ENCODE measurements at regions not wholly inside any gene's neighbourhood (a gene's known extent, or its start where the extent isn't known, plus 50 kb on each side); places are given as distances from the start of the nearest gene placed in this dataset.

DNA sequence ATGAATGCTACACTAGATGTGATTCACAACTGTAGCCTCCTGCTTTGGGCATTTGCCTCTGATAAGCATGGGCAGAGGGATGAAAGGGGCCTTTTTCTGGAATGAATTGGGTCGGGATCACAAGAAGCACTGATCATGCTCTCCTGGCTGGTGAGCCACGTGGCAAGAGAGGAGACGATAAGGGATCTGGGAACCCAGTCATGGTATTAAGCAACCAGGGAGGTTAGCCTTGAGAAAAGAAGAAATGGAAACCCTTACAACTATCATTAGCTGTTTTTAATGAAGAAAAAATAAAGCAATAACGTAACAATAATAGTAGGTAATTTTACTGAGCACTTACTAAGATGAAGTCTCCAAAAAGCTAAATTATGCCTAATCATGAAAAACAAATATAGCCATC lies 50.0 kb upstream of the RAI14 start:
- no peak for DNase-seq (ENCODE audit: low read depth)
- TF ChIP-seq CTCF (IDR thresholded peaks at IDR 0.05; ENCODE audit: control insufficient read depth, extremely low read depth, insufficient read depth): no peak

More for the DNA sequence above, 50.0 kb upstream of the RAI14 start:
- H3K4me3 ChIP-seq (ENCODE audit: low read depth, low read length): no peak overlapping the region
